IPS DF 6.9 (cell line): ENCODE measurements at regions not wholly inside any gene's neighbourhood (a gene's known extent, or its start where the extent isn't known, plus 50 kb on each side); places are given as distances from the start of the nearest gene placed in this dataset.
"Not testable (repeated sequence)": the region's sequence is repeated elsewhere in the genome, so short reads cannot be mapped to it uniquely, and the experiment has no call there.

Source experiments
- DNase-seq: peaks from one replicate; pipeline ENCODE4 v3.0.0-alpha.2; 2013; ENCODE audit warnings: low read depth, low spot score
- H3K27ac ChIP-seq: one replicate; pipeline ENCODE4 v1.5.1; 2013; ENCODE audit warnings: low read length, control low read depth
- H3K27me3 ChIP-seq: 2 replicates; pipeline ENCODE4 v1.6.1; 2013; ENCODE audit warnings: mild to moderate bottlenecking, low read length; ENCODE audit not compliant: control insufficient read depth, insufficient read depth
- H3K36me3 ChIP-seq: 2 replicates; pipeline ENCODE4 v1.6.1; 2013; ENCODE audit warnings: low read length; ENCODE audit not compliant: control insufficient read depth, insufficient read depth
- H3K4me1 ChIP-seq: 2 replicates; pipeline ENCODE4 v1.6.1; 2013; ENCODE audit warnings: low read length; ENCODE audit not compliant: control insufficient read depth, insufficient read depth
- H3K4me3 ChIP-seq: 2 replicates; pipeline ENCODE4 v1.5.1; 2013; ENCODE audit warnings: mild to moderate bottlenecking, low read length
- H3K9me3 ChIP-seq: 2 replicates; pipeline ENCODE4 v1.6.1; 2013; ENCODE audit warnings: low read length, inconsistent platforms; ENCODE audit not compliant: control insufficient read depth, insufficient read depth
- WGBS: extraction: QIAGEN DNeasy Blood & Tissue Kit; methylation state at CpG from one replicate; pipeline ENCODE4 v1.1.7; 2013; ENCODE audit warnings: mixed read lengths, missing lambda C conversion rate; ENCODE audit not compliant: insufficient read length, insufficient coverage; 5-methylcytosine and 5-hydroxymethylcytosine counted together

DNA sequence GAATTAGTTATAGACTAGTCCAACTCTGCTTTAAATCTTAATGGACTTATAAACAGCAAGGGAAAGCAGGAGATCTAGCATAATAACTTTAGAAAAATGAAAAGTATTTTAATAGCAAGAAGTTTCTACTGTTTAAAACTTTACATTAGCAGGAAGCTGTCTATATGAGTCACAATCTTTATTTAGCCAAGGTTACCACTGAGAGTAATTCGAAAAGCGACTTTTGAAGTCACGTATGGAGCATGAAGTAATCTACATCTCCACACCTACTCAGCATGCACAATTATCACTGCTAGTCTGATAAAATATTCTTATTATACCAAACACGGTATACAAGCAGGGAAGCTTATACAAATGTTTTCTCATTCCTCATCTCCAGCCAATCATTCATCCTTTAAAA is 515.4 kb upstream of the SOX11 start:
- Histone ChIP-seq H3K4me1 (no peaks in the 10 kb centered on the region), H3K36me3 (no peaks in the 10 kb centered on the region), H3K27me3 (no peaks in the 10 kb centered on the region), H3K9me3 (no peaks in the 10 kb centered on the region), H3K4me3 (no peak overlapping the region), H3K27ac (no peak overlapping the region)
- DNase-seq: no peak
- no CpG with 5 or more reads among the region's 4 CpGs for WGBS

DNA sequence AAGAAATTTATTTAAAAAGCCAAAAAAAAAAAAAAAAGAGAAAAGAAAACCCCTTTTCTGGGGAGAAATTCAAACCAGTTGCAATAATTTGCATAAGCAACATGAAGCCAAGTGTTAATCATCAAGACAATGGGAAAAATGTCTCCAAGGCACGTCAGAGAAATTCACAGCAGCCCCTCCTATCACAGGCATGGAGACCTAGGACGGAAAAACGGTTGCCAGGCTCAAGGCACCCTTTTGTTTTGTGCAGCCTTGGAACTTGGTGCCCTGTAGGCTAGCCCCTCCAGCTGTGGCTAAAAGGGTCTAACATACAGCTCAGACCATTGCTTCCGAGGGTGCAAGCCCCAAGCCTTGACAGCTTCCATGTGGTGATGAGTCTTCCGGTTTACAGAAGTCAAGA is 509.2 kb upstream of the SOX11 start:
- WGBS: no CpG with 5 or more reads among the region's 5 CpGs
- H3K36me3 ChIP-seq: no peaks in the 10 kb centered on the region
- H3K9me3 ChIP-seq: no peaks in the 10 kb centered on the region
- DNase-seq: no peak
- peaks cover 4% of the 10 kb centered on the region for H3K4me1 ChIP-seq
- no peak overlapping the region for H3K4me3 ChIP-seq
- no peak overlapping the region for H3K27ac ChIP-seq
- H3K27me3 ChIP-seq: no peaks in the 10 kb centered on the region

DNA sequence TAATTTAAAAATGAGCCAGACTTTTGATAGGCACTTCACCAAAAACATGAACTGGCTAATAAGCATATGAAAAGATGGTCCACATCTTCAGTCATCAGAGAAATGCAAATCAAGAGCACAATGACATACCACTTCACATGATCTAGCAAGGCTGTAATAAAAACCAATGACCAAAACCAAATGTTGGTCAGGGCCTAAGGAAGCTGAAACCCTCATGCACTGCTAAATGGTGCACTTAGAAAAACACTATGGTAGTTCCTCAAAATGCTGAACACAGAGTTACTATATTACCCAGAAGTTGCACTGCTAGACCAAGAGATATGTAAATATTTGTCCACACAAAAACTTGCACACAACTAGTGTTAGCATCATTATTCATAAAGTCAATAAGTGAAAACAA is 504.9 kb upstream of the SOX11 start:
- H3K36me3 ChIP-seq: no peaks in the 10 kb centered on the region
- H3K27me3 ChIP-seq: no peaks in the 10 kb centered on the region
- peaks cover 5% of the 10 kb centered on the region for H3K4me1 ChIP-seq
- DNase-seq: no peak
- no peaks in the 10 kb centered on the region for H3K9me3 ChIP-seq
- no peak overlapping the region for H3K27ac ChIP-seq
- H3K4me3 ChIP-seq: no peak overlapping the region

DNA sequence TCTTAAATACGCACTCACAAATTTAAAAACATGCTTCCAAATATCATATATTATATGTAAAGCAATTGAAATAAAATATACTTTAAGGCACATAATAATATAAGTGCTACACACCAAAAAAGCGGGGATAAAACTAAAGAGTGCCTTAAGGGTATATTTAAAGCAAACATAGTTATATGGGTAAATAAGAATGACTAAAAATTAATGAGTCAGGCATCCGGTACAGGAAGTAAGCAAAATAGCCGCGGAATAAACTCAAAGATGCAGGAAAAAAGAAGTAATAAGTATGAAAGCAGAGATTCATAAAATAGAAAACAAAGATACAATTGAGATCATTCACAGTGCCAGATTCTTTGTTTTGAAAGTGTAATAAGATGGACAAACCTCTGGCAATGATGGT is 503.5 kb upstream of the SOX11 start:
- Histone ChIP-seq H3K27ac (no peak overlapping the region), H3K4me1 (0 out of 2 replicates have a peak, but pooled peaks cover 2% of the 10 kb centered on the region), H3K27me3 (no peaks in the 10 kb centered on the region), H3K9me3 (no peaks in the 10 kb centered on the region), H3K4me3 (no peak overlapping the region), H3K36me3 (no peaks in the 10 kb centered on the region)
- WGBS: no CpG with 5 or more reads among the region's 5 CpGs
- DNase-seq: no peak

DNA sequence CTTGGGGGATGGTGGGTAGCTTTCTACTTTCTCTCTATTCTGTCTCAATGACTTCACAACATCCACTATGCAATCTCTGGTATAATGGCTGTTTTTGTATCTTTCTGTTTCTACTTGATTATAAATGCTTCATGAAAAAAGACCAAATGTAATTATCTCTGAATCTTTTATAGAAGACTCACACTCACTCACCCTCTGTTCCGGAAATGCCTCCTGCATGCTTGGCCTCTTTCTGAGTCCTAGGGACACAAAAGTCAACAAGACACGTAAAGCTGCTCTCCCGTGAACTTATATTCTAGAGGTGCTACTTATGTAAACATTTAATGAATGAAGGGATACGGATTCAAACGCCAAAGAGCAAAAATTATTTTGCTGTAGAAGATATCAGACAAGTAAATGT is 502.2 kb upstream of the SOX11 start:
- Histone ChIP-seq H3K27ac (no peak overlapping the region), H3K4me3 (no peak overlapping the region), H3K27me3 (no peaks in the 10 kb centered on the region), H3K36me3 (no peaks in the 10 kb centered on the region), H3K9me3 (no peaks in the 10 kb centered on the region), H3K4me1 (0 out of 2 replicates have a peak, but pooled peaks cover 2% of the 10 kb centered on the region)
- WGBS: no CpG with 5 or more reads among the region's 5 CpGs
- no peak for DNase-seq

DNA sequence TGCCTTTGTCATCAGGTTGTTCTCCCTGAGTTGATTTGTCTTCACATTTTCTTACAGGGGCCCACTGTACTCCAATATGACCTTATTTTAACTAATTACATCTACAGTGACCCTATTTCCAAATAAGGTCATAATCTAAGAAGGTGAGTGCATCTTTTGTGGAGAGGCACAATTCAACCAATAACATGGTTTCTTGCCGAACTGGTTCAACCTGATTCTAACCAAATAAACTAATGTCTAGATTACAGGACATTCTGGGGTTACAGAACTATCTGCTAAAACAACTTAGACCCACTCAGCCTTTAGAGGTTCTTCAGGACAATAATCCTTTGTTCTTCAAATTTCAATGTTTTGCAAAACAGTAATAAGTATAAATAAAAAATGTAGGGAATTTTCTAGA is 496.5 kb upstream of the SOX11 start:
- Histone ChIP-seq H3K4me1 (0 out of 2 replicates have a peak, but pooled peaks cover 2% of the 10 kb centered on the region), H3K27ac (no peak overlapping the region), H3K27me3 (no peaks in the 10 kb centered on the region), H3K4me3 (no peak overlapping the region), H3K9me3 (no peaks in the 10 kb centered on the region), H3K36me3 (no peaks in the 10 kb centered on the region)
- no peak for DNase-seq
- WGBS: no CpG with 5 or more reads among the region's 1 CpG

DNA sequence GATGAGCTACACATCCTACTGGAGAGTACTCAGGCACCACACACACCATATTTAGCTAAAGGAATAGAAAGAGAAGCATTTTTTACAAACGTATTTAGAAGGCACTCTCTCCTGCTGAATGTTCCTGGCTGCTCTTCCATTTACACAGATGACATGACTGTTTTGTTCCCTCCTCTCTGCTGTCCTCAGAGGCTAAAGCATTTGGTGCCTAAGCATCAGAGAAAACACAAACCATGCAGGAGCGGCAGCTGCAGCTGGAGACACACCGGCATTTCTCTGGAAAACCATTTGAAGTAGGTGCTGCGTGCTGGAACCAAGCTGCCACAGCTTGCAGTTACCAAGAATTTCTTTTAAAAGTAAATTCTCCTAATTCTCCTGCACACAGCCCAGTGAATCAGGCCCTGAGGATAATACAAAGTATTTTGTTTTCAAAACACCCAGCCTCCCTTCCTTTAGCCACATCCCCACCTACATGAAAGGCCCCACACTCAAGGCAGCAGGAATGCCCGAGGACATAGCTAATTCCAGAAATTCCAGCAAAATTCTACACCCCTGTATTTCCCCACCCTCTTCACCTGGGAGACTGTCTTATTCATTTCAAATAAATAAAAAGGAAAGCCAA is 488.9 kb upstream of the SOX11 start:
- Histone ChIP-seq H3K36me3 (no peaks in the 10 kb centered on the region), H3K9me3 (no peaks in the 10 kb centered on the region), H3K27me3 (no peaks in the 10 kb centered on the region), H3K27ac (no peak overlapping the region), H3K4me1 (0 out of 2 replicates have a peak, but pooled peaks cover 1% of the 10 kb centered on the region), H3K4me3 (no peak overlapping the region)
- DNase-seq: no peak
- no CpG with 5 or more reads among the region's 5 CpGs for WGBS

DNA sequence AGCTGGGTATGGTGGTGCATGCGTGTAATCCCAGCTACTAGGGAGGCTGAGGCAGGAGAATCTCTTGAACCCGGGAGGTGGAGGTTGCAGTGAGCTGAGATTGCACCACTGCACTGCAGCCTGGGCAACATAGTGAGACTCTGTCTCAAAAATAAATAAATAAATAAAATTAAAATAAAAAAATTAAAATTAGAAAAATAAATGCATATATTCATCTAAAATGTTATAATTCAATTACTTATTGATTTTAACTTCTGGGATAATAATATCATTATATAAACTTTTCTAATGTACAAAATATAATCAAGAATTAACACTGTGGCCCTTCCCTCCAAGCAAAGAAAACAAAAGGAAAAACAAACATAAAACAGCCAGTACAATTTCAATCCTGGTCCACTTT is 485.4 kb upstream of the SOX11 start:
- H3K27me3 ChIP-seq, H3K9me3 ChIP-seq, H3K4me3 ChIP-seq, H3K36me3 ChIP-seq, H3K4me1 ChIP-seq, DNase-seq, H3K27ac ChIP-seq: not testable (repeated sequence)
- WGBS: no CpG with 5 or more reads among the region's 2 CpGs

DNA sequence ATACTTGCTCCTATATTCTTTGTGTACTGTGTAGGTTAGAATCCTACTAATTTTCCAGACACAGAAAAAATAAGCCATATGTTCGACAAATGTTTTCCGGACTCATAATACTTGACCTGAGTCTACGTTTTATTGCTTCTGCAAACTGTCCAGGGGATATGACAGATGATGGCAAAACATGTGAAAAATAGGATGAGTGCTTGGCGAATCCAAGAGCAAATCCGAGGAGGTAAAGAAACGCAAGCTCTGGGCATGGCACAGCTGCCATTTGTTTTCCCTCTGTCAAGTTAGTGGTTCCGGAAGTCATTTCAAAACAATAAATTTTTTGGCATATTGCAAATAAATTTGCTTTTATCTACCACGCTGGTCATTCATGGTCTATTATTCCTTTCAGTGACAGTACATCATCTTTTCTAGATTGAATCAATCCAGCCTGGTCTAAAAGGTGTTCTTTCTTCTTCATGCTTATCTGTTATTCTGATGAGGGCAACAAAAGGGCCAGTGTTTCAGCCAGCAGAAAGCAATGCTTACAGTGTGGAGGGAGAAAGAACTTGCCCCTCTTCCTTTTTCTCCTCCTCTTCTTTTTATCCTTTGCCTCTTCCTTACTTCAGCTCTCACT is 476.1 kb upstream of the SOX11 start:
- no CpG with 5 or more reads among the region's 8 CpGs for WGBS
- DNase-seq: no peak

DNA sequence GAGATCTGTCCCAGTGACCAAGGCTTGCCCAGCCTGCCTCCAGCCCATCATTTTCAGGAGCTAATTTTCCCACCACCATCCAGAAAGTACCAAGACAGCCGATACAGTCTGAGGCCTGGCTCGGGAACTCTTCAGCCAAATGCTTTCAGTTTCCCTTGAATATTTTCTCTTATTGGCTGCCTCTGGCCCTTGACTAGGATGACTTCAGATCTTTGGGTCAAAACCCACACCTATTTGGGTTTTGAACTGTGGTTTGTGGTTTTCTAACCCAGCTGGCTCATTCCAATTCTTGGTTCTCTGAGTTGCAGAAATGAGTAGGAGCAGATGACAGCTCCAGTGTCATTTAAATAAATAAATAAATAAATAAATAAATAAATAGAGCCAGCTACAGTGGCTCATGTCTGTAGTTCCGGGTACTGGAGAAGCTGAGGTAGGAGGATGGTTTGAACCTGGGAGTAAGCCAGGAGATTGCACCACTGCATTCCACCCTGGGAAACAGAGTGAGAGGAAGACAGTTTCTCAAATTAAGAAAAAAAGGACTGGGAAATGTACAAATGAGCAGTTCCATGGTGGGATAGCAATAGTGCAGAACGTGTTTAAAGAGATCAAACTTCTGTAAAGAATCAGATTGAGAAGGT is 465.0 kb upstream of the SOX11 start:
- no peaks in the 10 kb centered on the region for H3K27me3 ChIP-seq
- no peaks in the 10 kb centered on the region for H3K4me1 ChIP-seq
- no peaks in the 10 kb centered on the region for H3K9me3 ChIP-seq
- no peak overlapping the region for H3K27ac ChIP-seq
- no peaks in the 10 kb centered on the region for H3K36me3 ChIP-seq
- no peak for DNase-seq
- WGBS: no CpG with 5 or more reads among the region's 4 CpGs
- no peak overlapping the region for H3K4me3 ChIP-seq

More for the DNA sequence above, 476.1 kb upstream of the SOX11 start:
- no peaks in the 10 kb centered on the region for H3K4me1 ChIP-seq
- no peaks in the 10 kb centered on the region for H3K36me3 ChIP-seq
- H3K4me3 ChIP-seq: no peak overlapping the region
- H3K27me3 ChIP-seq: no peaks in the 10 kb centered on the region
- no peak overlapping the region for H3K27ac ChIP-seq
- no peaks in the 10 kb centered on the region for H3K9me3 ChIP-seq

DNA sequence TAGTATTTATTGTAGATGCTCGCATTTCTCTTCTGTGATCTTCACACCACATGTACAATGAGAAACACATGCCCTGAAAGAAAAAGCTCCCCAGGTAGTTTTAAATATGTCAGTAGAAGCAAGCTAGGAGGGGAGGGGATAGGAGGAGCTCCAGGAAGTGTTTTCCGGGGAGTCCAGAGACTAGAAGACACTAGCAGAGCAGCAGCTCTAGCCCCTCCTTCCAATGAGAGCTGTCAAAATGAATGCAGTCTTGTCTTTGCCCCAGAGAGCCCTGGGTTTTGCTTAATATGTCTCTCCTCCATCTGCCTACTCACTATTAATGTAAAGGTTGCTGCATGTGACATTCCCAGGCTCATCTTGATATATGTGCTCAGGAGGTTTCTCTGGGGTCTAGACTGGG is 462.6 kb upstream of the SOX11 start:
- no CpG with 5 or more reads among the region's 2 CpGs for WGBS
- Histone ChIP-seq H3K36me3 (no peaks in the 10 kb centered on the region), H3K27me3 (no peaks in the 10 kb centered on the region), H3K9me3 (no peaks in the 10 kb centered on the region), H3K4me3 (no peak overlapping the region), H3K27ac (no peak overlapping the region), H3K4me1 (no peaks in the 10 kb centered on the region)
- DNase-seq: no peak
